ACC112 (cell line): ENCODE measurements at regions not wholly inside any gene's neighbourhood (a gene's known extent, or its start where the extent isn't known, plus 50 kb on each side); places are given as distances from the start of the nearest gene placed in this dataset.
"Not testable (repeated sequence)": the region's sequence is repeated elsewhere in the genome, so short reads cannot be mapped to it uniquely, and the experiment has no call there.

ENCODE experiments used
- H2AFZ ChIP-seq: fragments of 200-600 bp; sonication (generic); one replicate; pipeline ENCODE4 v1.6.0; 2017; ENCODE audit warnings: antibody characterized with exemption, low read length; ENCODE audit not compliant: unreplicated experiment
- H3K27ac ChIP-seq: fragments of 200-600 bp; sonication (generic); 2 replicates; pipeline ENCODE4 v1.5.1; 2014; ENCODE audit warnings: low read depth, mild to moderate bottlenecking, antibody characterized with exemption, low read length, moderate library complexity
- H3K27me3 ChIP-seq: fragments of 200-600 bp; sonication (generic); 2 replicates; pipeline ENCODE4 v1.6.1; 2014; ENCODE audit warnings: mild to moderate bottlenecking, antibody characterized with exemption, low read length, moderate library complexity, mixed read lengths; ENCODE audit not compliant: insufficient read depth
- H3K36me3 ChIP-seq: fragments of 200-600 bp; sonication (generic); 2 replicates; pipeline ENCODE4 v1.6.1; 2016; ENCODE audit warnings: mild to moderate bottlenecking, antibody characterized with exemption, low read length, moderate library complexity, mixed read lengths; ENCODE audit not compliant: insufficient read depth
- H3K4me1 ChIP-seq: fragments of 200-600 bp; sonication (generic); one replicate; pipeline ENCODE4 v1.6.1; 2016; ENCODE audit warnings: low read length, mixed read lengths; ENCODE audit not compliant: insufficient read depth, unreplicated experiment, control insufficient read depth
- H3K4me3 ChIP-seq: fragments of 200-600 bp; sonication (generic); 2 replicates; pipeline ENCODE4 v1.5.1; 2014; ENCODE audit warnings: mild to moderate bottlenecking, low read depth, low read length
- H3K79me2 ChIP-seq: fragments of 200-600 bp; sonication (generic); one replicate; pipeline ENCODE4 v1.6.0; 2016; ENCODE audit warnings: low read length; ENCODE audit not compliant: control insufficient read depth, unreplicated experiment, insufficient read depth

DNA sequence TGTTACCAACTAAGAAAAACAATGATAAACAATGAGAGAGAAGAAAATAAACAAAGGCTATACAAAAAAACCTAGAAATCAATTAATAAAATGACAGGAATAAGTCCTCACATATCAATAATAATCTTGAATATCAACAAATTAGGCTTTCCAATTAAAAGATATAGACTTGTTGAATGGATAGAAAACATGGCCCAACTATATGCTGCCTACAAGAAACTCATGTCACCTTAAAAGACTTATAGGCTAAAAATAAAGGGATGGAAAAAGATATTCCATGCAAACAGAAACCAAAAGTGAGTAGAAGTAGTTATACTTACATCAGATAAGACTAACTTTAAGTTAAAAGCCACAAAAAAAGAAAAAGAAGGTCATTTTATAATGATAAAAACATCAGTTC lies 183.9 kb downstream of the MYRFL start:
- no peak overlapping the region for H3K4me3 ChIP-seq
- no peaks in the 10 kb centered on the region for H3K79me2 ChIP-seq
- H3K36me3 ChIP-seq = no peaks in the 10 kb centered on the region
- no peaks in the 10 kb centered on the region for H3K4me1 ChIP-seq
- H3K27me3 ChIP-seq = no peaks in the 10 kb centered on the region
- H3K27ac ChIP-seq = no peak overlapping the region
- no peak overlapping the region for H2AFZ ChIP-seq

DNA sequence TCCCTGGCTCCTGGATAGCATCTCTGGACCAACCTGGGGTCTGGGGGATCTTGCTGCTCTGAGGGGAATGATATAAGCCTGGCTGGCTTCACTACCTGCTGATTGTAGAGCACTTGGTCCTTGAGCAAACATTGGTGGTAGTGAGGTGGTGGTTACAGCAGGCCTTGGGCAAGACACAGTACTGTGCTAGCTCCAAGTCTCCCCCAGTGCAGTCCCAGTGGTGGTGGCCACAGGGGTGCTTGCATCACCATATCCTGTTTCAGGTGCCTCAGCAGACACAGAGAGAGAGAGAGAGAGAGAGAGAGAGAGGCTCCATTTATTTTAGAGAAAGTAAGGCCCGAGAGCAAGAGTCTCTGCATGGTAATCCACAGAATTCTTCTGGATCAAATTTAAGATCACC lies 186.3 kb downstream of the MYRFL start:
- Histone ChIP-seq H3K36me3 (no peaks in the 10 kb centered on the region), H2AFZ (no peak overlapping the region), H3K27me3 (no peaks in the 10 kb centered on the region), H3K4me3 (no peak overlapping the region), H3K4me1 (no peaks in the 10 kb centered on the region), H3K79me2 (no peaks in the 10 kb centered on the region), H3K27ac (no peak overlapping the region)

DNA sequence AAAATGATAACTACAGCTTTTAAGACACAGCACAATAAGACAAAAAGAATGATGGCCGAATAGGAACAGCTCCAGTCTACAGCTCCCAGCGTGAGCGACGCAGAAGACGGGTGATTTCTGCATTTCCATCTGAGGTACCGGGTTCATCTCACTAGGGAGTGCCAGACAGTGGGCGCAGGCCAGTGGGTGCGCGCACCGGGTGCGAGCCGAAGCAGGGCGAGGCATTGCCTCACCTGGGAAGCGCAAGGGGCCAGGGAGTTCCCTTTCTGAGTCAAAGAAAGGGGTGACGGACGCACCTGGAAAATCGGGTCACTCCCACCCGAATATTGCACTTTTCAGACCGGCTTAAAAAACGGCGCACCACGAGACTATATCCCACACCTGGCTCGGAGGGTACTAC lies 188.0 kb downstream of the MYRFL start:
- not testable (repeated sequence) for H3K27me3 ChIP-seq, H3K27ac ChIP-seq, H3K36me3 ChIP-seq, H2AFZ ChIP-seq, H3K4me3 ChIP-seq, H3K4me1 ChIP-seq, H3K79me2 ChIP-seq

DNA sequence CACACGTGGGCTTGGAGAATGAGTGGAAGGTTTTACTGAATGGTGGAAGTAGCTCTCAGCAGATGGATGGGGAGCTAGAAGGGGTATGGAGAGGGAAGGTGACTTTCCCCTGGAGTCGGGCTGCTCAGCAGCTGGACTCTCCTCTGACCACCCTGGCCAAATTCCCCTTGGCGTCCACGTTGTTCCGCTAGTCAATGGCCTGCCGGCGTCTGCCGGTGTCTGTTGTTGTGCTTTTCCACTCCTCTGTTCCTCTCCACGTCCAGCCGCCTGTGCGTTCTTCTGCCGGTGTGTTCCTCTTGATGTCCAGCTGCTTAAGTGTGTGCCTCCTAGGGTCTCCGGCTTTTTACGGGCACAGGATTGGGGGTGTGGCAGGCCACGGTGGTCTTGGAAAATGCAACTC lies 203.5 kb downstream of the MYRFL start:
- no peaks in the 10 kb centered on the region for H3K4me1 ChIP-seq
- no peaks in the 10 kb centered on the region for H3K36me3 ChIP-seq
- H3K4me3 ChIP-seq = no peak overlapping the region

DNA sequence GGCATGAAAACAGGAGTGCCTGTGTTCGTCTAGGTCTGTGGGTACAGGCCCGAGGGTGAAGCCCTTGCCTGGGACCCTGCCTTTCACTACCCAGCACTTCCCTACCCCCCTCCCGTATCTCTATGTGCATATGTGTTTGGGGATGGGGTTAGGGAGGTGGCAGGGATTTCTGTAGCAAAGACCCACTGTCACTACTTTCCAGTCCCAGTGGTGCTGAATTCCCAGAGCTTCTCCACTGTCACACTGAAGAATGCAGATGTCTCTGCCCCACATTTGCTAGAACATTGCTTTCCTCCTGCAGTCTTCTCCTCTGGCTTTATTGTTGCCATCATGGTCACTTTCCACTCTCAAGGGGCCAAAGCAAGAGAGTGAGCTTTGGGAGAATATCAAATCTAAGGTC lies 203.9 kb downstream of the MYRFL start:
- H3K27ac ChIP-seq = no peak overlapping the region
- no peak overlapping the region for H3K4me3 ChIP-seq
- H3K27me3 ChIP-seq = peaks cover 8% of the 10 kb centered on the region; the same call in 1 of the 2 replicates
- H3K36me3 ChIP-seq = no peaks in the 10 kb centered on the region
- no peaks in the 10 kb centered on the region for H3K79me2 ChIP-seq
- no peak overlapping the region for H2AFZ ChIP-seq
- H3K4me1 ChIP-seq = no peaks in the 10 kb centered on the region

More for the DNA sequence above, 203.5 kb downstream of the MYRFL start:
- Histone ChIP-seq H3K27ac (no peak overlapping the region), H3K79me2 (no peaks in the 10 kb centered on the region), H2AFZ (no peak overlapping the region), H3K27me3 (peaks cover 8% of the 10 kb centered on the region; the same call in 1 of the 2 replicates)

DNA sequence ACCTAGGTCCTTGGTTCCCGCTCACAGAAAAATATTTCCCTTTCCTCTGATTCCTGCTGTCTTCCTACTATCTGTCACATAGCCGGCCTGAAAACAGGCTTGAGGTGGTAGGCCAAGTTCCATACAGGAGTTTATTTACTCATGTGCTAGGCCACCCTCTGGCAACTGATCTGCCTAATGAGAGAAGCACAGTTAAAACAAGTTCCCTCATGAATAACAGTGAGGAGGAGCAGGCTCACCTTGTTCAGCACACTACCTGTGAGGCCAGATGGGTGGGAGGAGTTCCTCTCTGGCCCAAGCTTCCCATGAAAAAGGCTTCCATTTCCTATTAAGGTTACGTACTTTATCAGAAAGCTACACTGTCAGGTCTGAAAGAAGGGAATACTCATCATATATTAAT lies 206.0 kb downstream of the MYRFL start:
- Histone ChIP-seq H2AFZ (no peak overlapping the region), H3K4me1 (no peaks in the 10 kb centered on the region), H3K27ac (no peak overlapping the region), H3K4me3 (no peak overlapping the region), H3K27me3 (peaks cover 2% of the 10 kb centered on the region; the same call in 1 of the 2 replicates), H3K36me3 (no peaks in the 10 kb centered on the region), H3K79me2 (no peaks in the 10 kb centered on the region)

DNA sequence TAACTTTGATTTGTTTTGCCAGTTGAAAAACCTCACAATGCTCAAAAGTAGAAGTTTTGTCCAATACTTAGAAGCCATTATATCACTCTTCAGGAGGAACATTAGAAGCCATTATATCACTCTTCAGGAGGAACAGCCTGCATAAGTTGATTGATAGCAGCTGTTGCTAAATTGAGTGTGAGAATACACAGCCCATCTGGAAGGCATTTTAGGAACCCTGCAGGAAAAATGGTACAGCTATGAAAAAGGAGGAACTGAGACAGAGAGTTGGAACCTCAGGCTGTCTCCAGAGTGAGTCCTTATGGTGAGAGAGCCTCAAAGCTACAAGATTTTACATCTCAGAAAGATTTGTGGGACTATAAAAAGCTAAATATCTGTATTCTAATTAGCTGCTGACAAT lies 207.0 kb downstream of the MYRFL start:
- no peak overlapping the region for H3K4me3 ChIP-seq
- no peak overlapping the region for H2AFZ ChIP-seq
- H3K27me3 ChIP-seq = no peaks in the 10 kb centered on the region
- H3K27ac ChIP-seq = no peak overlapping the region
- no peaks in the 10 kb centered on the region for H3K36me3 ChIP-seq
- no peaks in the 10 kb centered on the region for H3K4me1 ChIP-seq
- H3K79me2 ChIP-seq = no peaks in the 10 kb centered on the region

DNA sequence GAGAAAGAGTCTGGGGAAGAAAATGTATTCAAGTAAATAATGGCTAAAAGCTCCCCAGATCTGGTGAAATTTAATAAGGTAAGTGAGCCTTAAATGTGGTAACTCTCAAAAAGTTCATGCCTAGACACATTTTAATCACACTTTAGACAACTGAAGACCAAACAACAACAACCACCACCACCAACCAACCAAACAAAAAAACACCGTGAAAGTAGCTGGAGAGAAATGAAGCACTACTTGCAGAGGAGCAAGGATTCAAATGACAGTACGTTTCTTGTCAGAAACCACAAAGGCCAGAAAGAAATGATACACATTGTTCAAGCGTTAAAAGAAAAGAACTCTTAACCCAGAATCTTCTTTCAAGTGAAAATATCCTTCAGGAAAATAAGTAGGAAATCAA lies 208.3 kb downstream of the MYRFL start:
- H3K4me3 ChIP-seq = no peak overlapping the region
- H3K27me3 ChIP-seq = no peaks in the 10 kb centered on the region
- no peak overlapping the region for H2AFZ ChIP-seq
- H3K4me1 ChIP-seq = no peaks in the 10 kb centered on the region
- H3K27ac ChIP-seq = no peak overlapping the region
- no peaks in the 10 kb centered on the region for H3K36me3 ChIP-seq
- H3K79me2 ChIP-seq = no peaks in the 10 kb centered on the region

DNA sequence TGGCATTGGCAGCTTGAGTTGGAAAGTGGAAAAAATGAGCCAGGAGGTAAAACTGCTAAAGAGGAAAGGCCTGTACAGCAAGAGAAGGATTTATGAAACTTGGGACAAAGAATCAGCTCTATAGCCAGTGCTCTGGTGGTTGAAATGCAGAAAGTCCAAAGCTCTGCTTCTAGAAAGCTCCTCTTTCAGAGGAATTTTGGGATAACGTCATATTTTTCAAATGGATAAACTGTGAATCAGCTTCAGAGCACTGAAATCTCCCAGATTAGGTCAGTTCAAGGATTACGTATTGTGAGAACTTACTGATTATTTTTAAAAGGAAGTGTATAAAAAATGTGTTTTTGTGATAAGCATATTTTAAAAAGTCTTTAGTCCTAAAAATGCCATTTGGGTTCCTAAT lies 203.1 kb upstream of the CNOT2 start:
- Histone ChIP-seq H3K4me1 (no peaks in the 10 kb centered on the region), H3K27ac (no peak overlapping the region), H3K4me3 (no peak overlapping the region), H2AFZ (no peak overlapping the region), H3K27me3 (no peaks in the 10 kb centered on the region), H3K36me3 (no peaks in the 10 kb centered on the region), H3K79me2 (no peaks in the 10 kb centered on the region)

DNA sequence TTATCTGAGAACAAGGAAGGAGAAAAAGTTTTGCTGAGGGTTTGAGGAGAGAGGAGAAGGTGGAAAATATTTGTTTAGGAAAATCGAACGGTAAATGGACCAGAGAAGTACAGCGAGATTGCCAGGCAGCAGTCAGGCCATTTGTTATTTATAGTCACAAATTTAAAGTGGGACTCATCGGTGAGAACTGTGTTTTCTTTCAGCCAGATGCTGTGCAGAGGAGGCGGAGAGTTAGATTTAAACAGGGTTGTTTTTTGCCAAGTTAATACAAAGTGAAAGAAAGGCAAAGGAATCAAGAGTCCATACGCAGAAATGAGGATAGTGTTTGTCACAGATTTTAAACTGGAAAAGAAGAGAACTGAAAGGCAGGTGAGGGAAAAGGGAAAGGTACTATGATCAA lies 200.6 kb upstream of the CNOT2 start:
- Histone ChIP-seq H3K36me3 (no peaks in the 10 kb centered on the region), H3K27ac (no peak overlapping the region), H3K4me3 (no peak overlapping the region), H3K79me2 (no peaks in the 10 kb centered on the region), H2AFZ (no peak overlapping the region), H3K27me3 (no peaks in the 10 kb centered on the region), H3K4me1 (no peaks in the 10 kb centered on the region)

DNA sequence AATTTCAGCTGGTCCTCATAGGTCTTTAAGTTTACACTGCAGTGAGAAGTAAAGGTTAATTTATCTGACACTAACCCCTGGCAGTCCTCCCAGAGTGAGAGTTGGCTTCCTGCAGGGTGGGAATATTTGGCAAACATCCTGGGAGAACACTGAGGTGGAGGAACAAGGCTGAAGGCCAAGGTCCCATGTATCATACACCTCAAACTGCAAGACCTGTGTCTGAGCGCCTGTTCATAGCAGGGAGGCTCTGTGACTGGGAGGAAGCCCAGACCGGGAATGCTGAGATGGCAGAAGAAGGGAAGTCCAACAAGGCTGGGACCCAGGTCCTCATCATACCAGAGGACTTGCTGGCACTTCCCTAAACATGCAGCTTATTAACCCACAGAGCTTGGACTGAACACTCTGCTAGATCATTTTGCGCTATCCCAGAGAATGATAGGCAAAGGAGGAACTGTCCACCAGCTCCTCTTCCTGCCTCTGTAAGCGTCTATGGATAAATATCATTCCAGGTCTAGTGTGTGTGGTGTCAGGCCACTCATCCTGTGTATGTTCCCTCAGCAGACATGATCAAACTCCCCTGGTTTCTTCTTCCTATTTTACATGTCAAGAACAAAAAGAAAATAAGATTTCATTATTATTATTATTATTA lies 199.6 kb upstream of the CNOT2 start:
- Histone ChIP-seq H3K36me3 (no peaks in the 10 kb centered on the region), H3K27me3 (no peaks in the 10 kb centered on the region), H2AFZ (no peak overlapping the region), H3K27ac (no peak overlapping the region), H3K4me3 (no peak overlapping the region), H3K4me1 (no peaks in the 10 kb centered on the region), H3K79me2 (no peaks in the 10 kb centered on the region)
